LoVo (cell line): ENCODE measurements at regions not wholly inside any gene's neighbourhood (a gene's known extent, or its start where the extent isn't known, plus 50 kb on each side); places are given as distances from the start of the nearest gene placed in this dataset.

Source experiments
- DNase-seq: peaks from one replicate; pipeline ENCODE4 v3.0.0-alpha.2; 2016; ENCODE audit warnings: low spot score

GRCh38 chr1:79124756-79125155 is 118.2 kb upstream of the ADGRL4 start:
- no peak for DNase-seq

GRCh38 chr1:79122521-79122920 is 116.0 kb upstream of the ADGRL4 start:
- no peak for DNase-seq

GRCh38 chr1:79117376-79117775 is 110.8 kb upstream of the ADGRL4 start:
- no peak for DNase-seq

- no peak for DNase-seq
Measured at GRCh38 chr1:79113836-79114235, 107.3 kb upstream of the ADGRL4 start.

GRCh38 chr1:79110749-79111148 is 104.2 kb upstream of the ADGRL4 start:
- no peak for DNase-seq

- DNase-seq = no peak
Measured at GRCh38 chr1:79109445-79109844, 102.9 kb upstream of the ADGRL4 start.

GRCh38 chr1:79105500-79105899 is 99.0 kb upstream of the ADGRL4 start:
- no peak for DNase-seq

GRCh38 chr1:79104617-79105016 is 98.1 kb upstream of the ADGRL4 start:
- no peak for DNase-seq

GRCh38 chr1:79100385-79100784 is 93.9 kb upstream of the ADGRL4 start:
- no peak for DNase-seq

- no peak for DNase-seq
Measured at GRCh38 chr1:79090985-79091384, 84.5 kb upstream of the ADGRL4 start.

- no peak for DNase-seq
Measured at GRCh38 chr1:79089946-79090345, 83.4 kb upstream of the ADGRL4 start.

GRCh38 chr1:79082233-79082632 is 75.7 kb upstream of the ADGRL4 start:
- no peak for DNase-seq

GRCh38 chr1:79079770-79080169 is 73.2 kb upstream of the ADGRL4 start:
- no peak for DNase-seq

- DNase-seq = no peak
Measured at GRCh38 chr1:79074975-79075374, 68.4 kb upstream of the ADGRL4 start.

- no peak for DNase-seq
Measured at GRCh38 chr1:79069828-79070227, 63.3 kb upstream of the ADGRL4 start.

GRCh38 chr1:79059341-79059740 is 52.8 kb upstream of the ADGRL4 start:
- DNase-seq = no peak
